PC-3 (cell line): ENCODE measurements at regions not wholly inside any gene's neighbourhood (a gene's known extent, or its start where the extent isn't known, plus 50 kb on each side); places are given as distances from the start of the nearest gene placed in this dataset.

Experiments used
- ATAC-seq: fragments of 200-7000 bp; cut with Tn5 transposase; 2 replicates; pipeline ENCODE4 v1.9.1; 2020; ENCODE audit warnings: mild to moderate bottlenecking, moderate library complexity
- BruUV-seq: library from RNA; stranded (reverse); fragments of 400-500 nt; replicated peaks from 2 replicates; lab custom pipeline; 2021; lab: Mats Ljungman, UMichigan
- CTCF ChIA-PET: fragments of 300-600 bp; sonication (Branson Sonifier 250); formaldehyde crosslinking; loops from one replicate; lab custom pipeline; 2022; ENCODE audit warnings: antibody characterized with exemption; lab: Charles Lee
- POLR2A ChIA-PET: fragments of 300-600 bp; sonication (Branson Sonifier 250); formaldehyde crosslinking; loops from one replicate; lab custom pipeline; 2022; ENCODE audit warnings: antibody characterized with exemption; ENCODE audit not compliant: unreplicated experiment; lab: Charles Lee
- DNase-seq: peaks from one replicate; pipeline ENCODE4 v3.0.0-alpha.2; 2015
- H2AFZ ChIP-seq: fragments of 300-600 bp; sonication (generic); 2 replicates; pipeline ENCODE4 v1.6.0; 2016; ENCODE audit warnings: antibody characterized with exemption, low read length
- H3F3A ChIP-seq: fragments of 300-600 bp; sonication (generic); one replicate; pipeline ENCODE4 v1.6.0; 2017; ENCODE audit warnings: antibody characterized with exemption, low read length, control low read depth, mild to moderate bottlenecking; ENCODE audit not compliant: unreplicated experiment
- H3K27ac ChIP-seq: fragments of 300-600 bp; sonication (generic); 2 replicates; pipeline ENCODE4 v1.5.1; 2016; ENCODE audit warnings: mild to moderate bottlenecking, low read length
- H3K27me3 ChIP-seq: fragments of 300-600 bp; sonication (generic); 2 replicates; pipeline ENCODE4 v1.6.1; 2016; ENCODE audit warnings: low read length, mixed read lengths
- H3K36me3 ChIP-seq: fragments of 300-600 bp; sonication (generic); 2 replicates; pipeline ENCODE4 v1.6.1; 2016; ENCODE audit warnings: low read depth, mixed run types, low read length, mixed read lengths
- H3K4me1 ChIP-seq: fragments of 300-600 bp; sonication (generic); 2 replicates; pipeline ENCODE4 v1.5.1; 2016; ENCODE audit warnings: low read length; ENCODE audit not compliant: insufficient read depth
- H3K4me2 ChIP-seq: fragments of 300-600 bp; sonication (generic); 2 replicates; pipeline ENCODE4 v1.6.0; 2016; ENCODE audit warnings: low read length
- H3K4me3 ChIP-seq: fragments of 300-600 bp; sonication (generic); 2 replicates; pipeline ENCODE4 v1.5.1; 2016; ENCODE audit warnings: mild to moderate bottlenecking, low read length, mixed read lengths
- H3K79me2 ChIP-seq: fragments of 300-600 bp; sonication (generic); 2 replicates; pipeline ENCODE4 v1.6.1; 2017; ENCODE audit warnings: low read length, mixed read lengths
- H3K9ac ChIP-seq: fragments of 300-600 bp; sonication (generic); 2 replicates; pipeline ENCODE4 v1.6.0; 2016; ENCODE audit warnings: mild to moderate bottlenecking, low read length
- H3K9me2 ChIP-seq: fragments of 300-600 bp; sonication (generic); replicated peaks from 2 replicates; pipeline ENCODE4 v1.6.1; 2016; ENCODE audit warnings: mixed run types, low read length, mixed read lengths
- H3K9me3 ChIP-seq: fragments of 300-600 bp; sonication (generic); 2 replicates; pipeline ENCODE4 v1.6.1; 2016; ENCODE audit warnings: low read length, mixed read lengths
- H4K20me1 ChIP-seq: fragments of 300-600 bp; sonication (generic); 2 replicates; pipeline ENCODE4 v1.6.1; 2016; ENCODE audit warnings: low read length, mixed read lengths
- CTCF ChIP-seq: fragments of 300-600 bp; sonication (generic); conservative IDR thresholded peaks from 2 replicates; pipeline ENCODE4 v1.5.1; 2017; ENCODE audit warnings: antibody characterized with exemption, low read depth, mild to moderate bottlenecking, low read length
- EZH2 ChIP-seq: fragments of 300-600 bp; sonication (generic); IDR thresholded peaks from one replicate; pipeline ENCODE4 v1.6.1; 2017; ENCODE audit warnings: antibody characterized with exemption, mild to moderate bottlenecking, low read length; ENCODE audit not compliant: unreplicated experiment
- EZH2phosphoT487 ChIP-seq: fragments of 300-600 bp; sonication (generic); IDR thresholded peaks from 2 replicates; pipeline ENCODE4 v1.6.1; 2018; ENCODE audit warnings: mild to moderate bottlenecking, antibody characterized with exemption, low read length, borderline replicate concordance
- intact Hi-C: fragments of 100-400 bp; cut with micrococcal nuclease; formaldehyde crosslinking; loops from 2 replicates; pipeline ENCODE4 v1.9.0; 2023

- H3K4me2 ChIP-seq: peak overlapping the region; percentile 37
- H3K36me3 ChIP-seq: no peaks in the 10 kb centered on the region
- no TSS peak for BruUV-seq
- no peaks in the 10 kb centered on the region for H3K9me3 ChIP-seq
- peak overlapping the region; percentile 56 for H3K9ac ChIP-seq
- no peaks in the 10 kb centered on the region for H3K9me2 ChIP-seq
- no peak overlapping the region for H2AFZ ChIP-seq
- CTCF ChIA-PET: no interaction called here
- ATAC-seq: peak; percentile 88
- no peak overlapping the region for H3K4me3 ChIP-seq
- H3K27ac ChIP-seq: peak overlapping the region; percentile 85
- H3K79me2 ChIP-seq: no peaks in the 10 kb centered on the region
- H3K27me3 ChIP-seq: no peaks in the 10 kb centered on the region
- H4K20me1 ChIP-seq: no peaks in the 10 kb centered on the region
- DNase-seq: peak; percentile 51
- peaks cover 14% of the 10 kb centered on the region for H3K4me1 ChIP-seq
- H3F3A ChIP-seq: no peaks in the 10 kb centered on the region
- intact Hi-C loops: loop anchor here (1.0 to 5.0 kb wide), 4 partner anchors 14 to 395 kb away; no protein-coding TSS in a partner anchor
- TF ChIP-seq CTCF (no peak), EZH2 (no peak), EZH2phosphoT487 (no peak)
- POLR2A ChIA-PET: interaction anchor here (0.6 to 0.9 kb wide), 3 partner anchors 18 to 721 kb away, joined by 3 to 4 read pairs (median 3); no protein-coding TSS in a partner anchor
Observed at GRCh38 chr5:130692770-130693169, 472.3 kb downstream of the HINT1 start.

- BruUV-seq: no TSS peak
- Histone ChIP-seq H3K36me3 (no peaks in the 10 kb centered on the region), H3K9me3 (no peaks in the 10 kb centered on the region), H3K27me3 (no peaks in the 10 kb centered on the region), H3K9me2 (no peaks in the 10 kb centered on the region), H3K4me1 (peaks cover 14% of the 10 kb centered on the region), H3K4me2 (no peak overlapping the region), H3K27ac (no peak overlapping the region), H3K9ac (no peak overlapping the region), H3K79me2 (no peaks in the 10 kb centered on the region), H4K20me1 (no peaks in the 10 kb centered on the region), H2AFZ (no peak overlapping the region), H3K4me3 (no peak overlapping the region), H3F3A (no peaks in the 10 kb centered on the region)
- POLR2A ChIA-PET: no interaction called here
- no peak for DNase-seq
- CTCF ChIA-PET: no interaction called here
- intact Hi-C loops: loop anchor here (5.0 kb wide), 2 partner anchors 193 to 393 kb away; no protein-coding TSS in a partner anchor
- no peak for ATAC-seq
- TF ChIP-seq EZH2phosphoT487 (no peak), EZH2 (no peak), CTCF (no peak)
Observed at GRCh38 chr5:130689831-130690230, 475.2 kb downstream of the HINT1 start.

GRCh38 chr5:130687085-130687733 lies 477.8 kb downstream of the HINT1 start:
- Histone ChIP-seq H3K27me3 (no peaks in the 10 kb centered on the region), H3K4me2 (no peak overlapping the region), H3K27ac (no peak overlapping the region), H3K36me3 (no peaks in the 10 kb centered on the region), H2AFZ (no peak overlapping the region), H3K9ac (no peak overlapping the region), H4K20me1 (no peaks in the 10 kb centered on the region), H3K4me3 (no peak overlapping the region), H3K9me3 (no peaks in the 10 kb centered on the region), H3F3A (no peaks in the 10 kb centered on the region), H3K79me2 (no peaks in the 10 kb centered on the region), H3K9me2 (no peaks in the 10 kb centered on the region), H3K4me1 (peaks cover 1% of the 10 kb centered on the region)
- TF ChIP-seq CTCF: no peak
- TF ChIP-seq EZH2phosphoT487: no peak
- no peak for TF ChIP-seq EZH2
- ChIA-PET CTCF (interaction anchor here (0.7 kb wide), 1 partner anchor 28 kb away, joined by 3 read pairs; no protein-coding TSS in a partner anchor), POLR2A (no interaction called here)
- ATAC-seq (no peak), DNase-seq (no peak)
- intact Hi-C loops: no loop called here
- no TSS peak for BruUV-seq
